Spleen (tissue), 11 donors: ENCODE measurements at regions not wholly inside any gene's neighbourhood (a gene's known extent, or its start where the extent isn't known, plus 50 kb on each side); places are given as distances from the start of the nearest gene placed in this dataset.

Experiments used
- DNase-seq: peaks from one replicate; pipeline ENCODE4 v3.0.0-alpha.2; 2020
- H3K27ac ChIP-seq, 8 donors: fragments of 200-600 bp; sonication (generic) in 7 of 8; 1 replicate in 4 of 8; 2 replicates in 4 of 8; pipeline versions ENCODE4 v1.5.0 to v1.8.0; 2016 to 2021; ENCODE audit warnings: inconsistent platforms in 4 of 8, mild to moderate bottlenecking in 4 of 8, moderate library complexity in 1 of 8
- H3K27me3 ChIP-seq, 7 donors: fragments of 200-600 bp; sonication (generic) in 6 of 7; replicated peaks in 1 of 7; 1 replicate in 4 of 7; 2 replicates in 3 of 7; pipeline versions ENCODE4 v1.5.0 to v1.8.0; 2016 to 2021; ENCODE audit warnings: inconsistent platforms in 3 of 7, mild to moderate bottlenecking in 1 of 7
- H3K36me3 ChIP-seq, 6 donors: fragments of 200-600 bp; sonication (generic) in 5 of 6; 1 replicate in 4 of 6; 2 replicates in 2 of 6; pipeline versions ENCODE4 v1.5.0 to v1.8.0; 2016 to 2021; ENCODE audit warnings: inconsistent platforms in 2 of 6
- H3K4me1 ChIP-seq, 6 donors: fragments of 200-600 bp; sonication (generic) in 5 of 6; 1 replicate in 3 of 6; 2 replicates in 3 of 6; pipeline versions ENCODE4 v1.5.0 to v1.8.0; 2016 to 2021; ENCODE audit warnings: inconsistent platforms in 3 of 6
- H3K4me3 ChIP-seq, 8 donors: fragments of 200-600 bp; sonication (generic) in 7 of 8; 1 replicate in 4 of 8; 2 replicates in 4 of 8; pipeline versions ENCODE4 v1.5.0 to v1.8.0; 2016 to 2021; ENCODE audit warnings: inconsistent platforms in 4 of 8, mild to moderate bottlenecking in 4 of 8, moderate library complexity in 2 of 8
- H3K9me3 ChIP-seq, 8 donors: fragments of 200-600 bp; sonication (generic) in 7 of 8; 1 replicate in 4 of 8; 2 replicates in 4 of 8; pipeline versions ENCODE4 v1.5.0 to v1.8.0; 2016 to 2021; ENCODE audit warnings: inconsistent platforms in 4 of 8
- CTCF ChIP-seq, 11 experiments: fragments of 200-600 bp in 7 of 11; fragments of 450-650 bp in 4 of 11; sonication (generic) in 4 of 11; IDR thresholded peaks in 8 of 11; conservative IDR thresholded peaks in 3 of 11; 1 replicate in 7 of 11; 2 replicates in 4 of 11; pipeline versions ENCODE4 v1.4.0 to v1.8.0; 2016 to 2021; ENCODE audit warnings: antibody characterized with exemption in 11 of 11, inconsistent platforms in 4 of 11, mild to moderate bottlenecking in 1 of 11
- POLR2A ChIP-seq, 3 donors: fragments of 450-650 bp; IDR thresholded peaks; one replicate each; pipeline ENCODE4 v1.5.1; 2017; ENCODE audit warnings: antibody characterized with exemption in 3 of 3, mild to moderate bottlenecking in 1 of 3
- POLR2AphosphoS5 ChIP-seq, 3 donors: sonication (generic); formaldehyde crosslinking; IDR thresholded peaks; one replicate each; pipeline ENCODE4 v1.5.1; 2017; ENCODE audit warnings: antibody characterized with exemption in 3 of 3
- WGBS, 5 donors: extraction: QIAGEN DNeasy Blood & Tissue Kit in 3 of 5; methylation state at CpG; one replicate each; pipeline versions ENCODE4 v1.1.5 to v1.1.7; 2013 to 2018; 5-methylcytosine and 5-hydroxymethylcytosine counted together
- intact Hi-C: fragments of 100-400 bp; cut with DNase I; formaldehyde crosslinking; loops from one replicate; pipeline ENCODE4 v1.15.0; 2023; ENCODE audit warnings: low total_unique reads
- donor health status: healthy with polysubstance abuse.
- donor health status: DM: no; HTN: no; CAD: no; lungs with moderate emphysema.
- donor health status: DM: no; HTN: no; CAD: no.
- donor health status: Bipolar disorder and iron deficiency.
- donor health status: healthy.
- donor health status: DM: no; HTN: no; CAD: no.
- donor health status: DM: yes; HTN: yes; CAD: no.

GRCh38 chr9:94478755-94479730 is 75.8 kb upstream of the PCAT7 start:
- Histone ChIP-seq H3K4me3 (no peak overlapping the region), H3K27me3 (peaks cover 0 to 12% (median 0%) of the 10 kb centered on the region in 7 donors), H3K27ac (no peak overlapping the region), H3K9me3 (no peaks in the 10 kb centered on the region), H3K36me3 (no peaks in the 10 kb centered on the region), H3K4me1 (no peaks in the 10 kb centered on the region)
- no peak for TF ChIP-seq POLR2AphosphoS5 (IDR thresholded peaks at IDR 0.05)
- TF ChIP-seq POLR2A (IDR thresholded peaks at IDR 0.05): no peak
- no peak for TF ChIP-seq CTCF (IDR thresholded peaks at IDR 0.05 in 8 of 11, conservative IDR thresholded peaks at IDR 0.05 in 3 of 11)
- intact Hi-C loops: no loop called here
- no peak for DNase-seq
- WGBS, 5 donors: 86 to 94% (median 90%) methylated on average over 18 to 29 of the region's 29 CpGs

- Histone ChIP-seq H3K27ac (no peak overlapping the region), H3K4me3 (no peak overlapping the region), H3K36me3 (no peaks in the 10 kb centered on the region), H3K27me3 (peaks cover 0 to 12% (median 0%) of the 10 kb centered on the region in 7 donors), H3K9me3 (no peaks in the 10 kb centered on the region), H3K4me1 (no peaks in the 10 kb centered on the region)
- intact Hi-C loops: no loop called here
- TF ChIP-seq POLR2AphosphoS5 (IDR thresholded peaks at IDR 0.05) (no peak), CTCF (IDR thresholded peaks at IDR 0.05 in 8 of 11, conservative IDR thresholded peaks at IDR 0.05 in 3 of 11) (no peak), POLR2A (IDR thresholded peaks at IDR 0.05) (no peak)
- 77 to 97% (median 80%) methylated on average over 4 to 9 of the region's 9 CpGs for WGBS, 5 donors
- no peak for DNase-seq
Observed at GRCh38 chr9:94479757-94480156, 75.1 kb upstream of the PCAT7 start.

- no peak for DNase-seq
- 84 to 97% (median 89%) methylated on average over 11 of the region's 11 CpGs for WGBS, 5 donors
- Histone ChIP-seq H3K36me3 (no peaks in the 10 kb centered on the region), H3K9me3 (no peaks in the 10 kb centered on the region), H3K4me3 (no peak overlapping the region), H3K27me3 (peaks cover 0 to 9% (median 0%) of the 10 kb centered on the region in 7 donors), H3K27ac (no peak overlapping the region), H3K4me1 (no peaks in the 10 kb centered on the region)
- TF ChIP-seq POLR2A (IDR thresholded peaks at IDR 0.05) (no peak), CTCF (IDR thresholded peaks at IDR 0.05 in 8 of 11, conservative IDR thresholded peaks at IDR 0.05 in 3 of 11) (no peak), POLR2AphosphoS5 (IDR thresholded peaks at IDR 0.05) (no peak)
- intact Hi-C loops: no loop called here
Observed at GRCh38 chr9:94480205-94480604, 74.7 kb upstream of the PCAT7 start.

DNA sequence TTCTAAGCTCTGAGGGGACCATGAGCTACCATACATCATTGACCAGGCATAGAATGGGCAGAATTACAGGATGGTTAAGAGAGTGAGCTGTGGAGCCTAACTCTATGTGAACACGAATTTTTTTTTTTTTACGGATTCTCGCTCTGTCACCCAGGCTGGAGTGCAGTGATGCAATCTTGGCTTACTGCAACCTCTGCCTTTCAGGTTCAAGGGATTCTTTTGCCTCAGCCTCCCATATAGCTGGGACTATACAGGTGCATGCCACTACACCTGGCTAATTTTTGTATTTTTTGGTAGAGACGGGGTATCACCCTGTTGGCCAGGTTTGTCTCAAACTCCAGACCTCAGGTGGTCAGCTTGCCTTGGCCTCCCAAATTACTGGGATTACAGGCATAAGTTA is 72.8 kb upstream of the PCAT7 start:
- TF ChIP-seq CTCF (IDR thresholded peaks at IDR 0.05 in 8 of 11, conservative IDR thresholded peaks at IDR 0.05 in 3 of 11): no peak
- no peak for TF ChIP-seq POLR2A (IDR thresholded peaks at IDR 0.05)
- no peak for TF ChIP-seq POLR2AphosphoS5 (IDR thresholded peaks at IDR 0.05)
- Histone ChIP-seq H3K27me3 (no peaks in the 10 kb centered on the region), H3K4me3 (no peak overlapping the region), H3K4me1 (no peaks in the 10 kb centered on the region), H3K36me3 (no peaks in the 10 kb centered on the region), H3K9me3 (no peaks in the 10 kb centered on the region), H3K27ac (no peak overlapping the region)
- intact Hi-C loops: no loop called here
- WGBS, 5 donors: 71 to 93% (median 90%) methylated on average over 4 of the region's 4 CpGs
- no peak for DNase-seq
